ENCODE measurements at regions not wholly inside any gene's neighbourhood (a gene's known extent, or its start where the extent isn't known, plus 50 kb on each side); places are given as distances from the start of the nearest gene placed in this dataset.
"Not testable (repeated sequence)": the region's sequence is repeated elsewhere in the genome, so short reads cannot be mapped to it uniquely, and the experiment has no call there.

DNA sequence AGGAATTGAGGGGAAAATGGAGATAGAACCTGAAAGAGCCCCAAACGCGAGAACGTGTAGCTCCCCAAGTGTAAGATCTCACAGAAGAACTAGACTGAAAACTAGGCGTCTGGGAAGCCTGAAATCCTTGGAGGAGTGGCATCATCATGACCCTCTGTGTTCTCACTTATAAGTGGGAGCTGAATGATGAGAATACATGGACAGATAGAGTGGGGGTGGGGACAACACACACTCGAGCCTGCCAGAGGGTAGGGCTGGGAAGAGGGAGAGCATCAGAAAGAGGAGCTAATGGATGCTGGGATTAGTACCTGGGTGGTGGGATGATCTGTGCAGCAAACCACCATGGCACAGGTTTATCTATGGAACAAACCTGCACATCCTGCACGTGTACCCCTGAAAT, 258.7 kb upstream of the NOTCH2NLA start:
- not testable (repeated sequence) for DNase-seq

DNA sequence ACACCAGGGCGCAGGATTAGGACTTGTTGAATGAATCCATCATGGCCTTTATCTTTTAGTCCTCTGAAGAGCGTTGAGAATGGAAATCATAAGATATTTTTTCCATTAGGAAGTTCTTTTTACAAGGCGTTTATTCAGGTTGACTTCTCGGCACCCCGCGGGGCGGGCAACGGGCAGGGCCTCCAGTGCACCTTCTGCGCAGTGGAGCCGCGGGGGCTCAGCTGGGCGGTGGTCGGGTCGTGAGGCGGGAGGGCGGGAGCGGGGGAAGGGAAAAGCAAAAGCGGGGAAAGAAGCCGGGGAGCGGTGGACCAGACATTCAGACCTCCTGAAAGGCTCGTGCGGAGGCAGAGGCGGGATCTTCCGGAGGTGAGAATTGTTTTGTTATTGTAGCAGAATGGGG, 258.3 kb upstream of the NOTCH2NLA start:
- DNase-seq = not testable (repeated sequence)

- DNase-seq = peak; percentile 46
These were observed 257.6 kb upstream of the NOTCH2NLA start for GRCh38 chr1:146486300-146487014.

DNA sequence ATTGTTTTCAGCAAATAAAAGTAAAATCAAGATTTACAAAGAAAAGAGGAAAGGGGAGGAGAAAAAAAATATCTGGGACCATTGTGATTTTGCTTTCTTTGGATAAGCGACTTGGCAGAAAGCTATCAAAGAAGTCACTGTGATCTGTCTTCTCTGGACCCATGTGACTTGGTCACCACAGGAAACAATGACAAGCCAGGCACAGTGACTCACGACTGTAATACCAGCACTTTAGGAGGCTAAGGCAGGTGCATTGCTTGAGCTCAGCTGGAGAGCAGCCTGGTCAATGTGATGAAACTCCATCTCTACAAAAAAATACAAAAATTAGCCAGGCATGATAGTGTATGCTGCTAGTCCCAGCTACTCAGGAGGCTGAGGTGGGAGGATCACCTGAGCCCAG, 255.4 kb upstream of the NOTCH2NLA start:
- DNase-seq = not testable (repeated sequence)

- not testable (repeated sequence) for DNase-seq
These were observed 250.4 kb upstream of the NOTCH2NLA start for GRCh38 chr1:146479188-146479587.

DNA sequence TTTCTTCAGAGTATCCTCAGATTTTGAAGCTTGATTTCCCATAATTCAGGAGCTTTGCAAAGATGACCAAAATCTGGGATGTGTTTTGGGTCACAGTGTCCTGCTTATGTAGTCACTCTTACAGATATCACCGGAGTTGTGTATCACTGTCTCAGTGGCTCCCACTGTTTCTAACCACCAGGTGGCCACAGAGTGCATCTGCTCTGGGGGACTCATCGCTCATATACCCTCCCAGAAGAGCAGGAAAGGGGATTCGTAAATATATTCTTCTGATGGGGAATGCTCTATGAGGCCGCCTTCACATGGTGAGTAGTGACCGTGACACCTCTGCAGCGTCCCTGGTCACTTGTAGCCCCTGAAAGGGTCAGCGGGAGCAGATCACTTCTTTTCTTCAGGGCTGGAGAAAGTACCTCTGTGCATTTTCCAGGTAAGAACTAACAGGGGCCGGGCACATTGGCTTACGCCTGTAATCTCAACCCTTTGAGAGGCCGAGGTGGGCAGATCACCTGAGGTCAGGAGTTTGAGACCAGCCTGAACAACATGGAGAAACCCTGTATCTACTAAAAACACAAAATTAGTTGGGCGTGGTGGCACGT, 249.4 kb upstream of the NOTCH2NLA start:
- peak; percentile 62 for DNase-seq

DNA sequence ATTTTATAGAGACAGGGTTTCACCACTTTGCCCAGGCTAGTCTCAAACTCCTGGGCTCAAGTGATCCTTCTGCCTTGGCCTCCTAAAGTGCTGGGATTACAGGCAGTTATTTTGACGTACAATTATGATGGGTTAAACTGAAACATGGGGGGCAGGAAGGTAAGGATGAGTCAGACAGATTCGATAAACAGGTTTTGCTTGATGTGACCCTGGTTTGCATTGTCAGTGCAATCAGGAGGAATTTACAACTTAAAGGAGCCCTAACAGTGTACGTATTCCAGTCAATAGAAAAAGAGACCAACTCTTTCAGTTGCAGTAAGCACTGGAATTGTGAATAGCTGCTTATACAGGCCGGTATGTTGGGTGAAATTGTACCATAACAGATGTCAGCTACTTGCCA, 246.3 kb upstream of the NOTCH2NLA start:
- not testable (repeated sequence) for DNase-seq

- not testable (repeated sequence) for DNase-seq
These were observed 245.4 kb upstream of the NOTCH2NLA start for GRCh38 chr1:146474216-146474615.

- DNase-seq = peak; percentile 93
These were observed 243.5 kb upstream of the NOTCH2NLA start for GRCh38 chr1:146472192-146472861.

DNA sequence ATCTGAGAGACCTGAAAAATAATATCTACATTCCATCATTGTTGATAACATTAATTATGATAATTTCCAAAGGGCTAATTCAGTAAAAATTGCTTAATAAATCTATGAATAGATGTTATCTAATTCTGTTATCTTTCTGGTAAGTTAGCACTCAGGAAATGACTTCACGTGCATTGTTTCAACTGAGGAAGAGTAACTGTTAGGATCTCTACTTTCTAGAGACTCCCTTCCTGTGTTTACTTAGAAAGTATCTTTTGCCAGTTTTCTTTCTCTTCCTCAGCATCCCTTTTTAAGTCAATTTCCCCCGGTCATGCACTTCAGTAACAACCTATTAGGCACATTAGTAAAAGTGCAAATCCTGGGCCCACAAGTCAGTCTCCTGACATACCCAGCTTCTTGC, 231.1 kb upstream of the NOTCH2NLA start:
- DNase-seq = not testable (repeated sequence)

DNA sequence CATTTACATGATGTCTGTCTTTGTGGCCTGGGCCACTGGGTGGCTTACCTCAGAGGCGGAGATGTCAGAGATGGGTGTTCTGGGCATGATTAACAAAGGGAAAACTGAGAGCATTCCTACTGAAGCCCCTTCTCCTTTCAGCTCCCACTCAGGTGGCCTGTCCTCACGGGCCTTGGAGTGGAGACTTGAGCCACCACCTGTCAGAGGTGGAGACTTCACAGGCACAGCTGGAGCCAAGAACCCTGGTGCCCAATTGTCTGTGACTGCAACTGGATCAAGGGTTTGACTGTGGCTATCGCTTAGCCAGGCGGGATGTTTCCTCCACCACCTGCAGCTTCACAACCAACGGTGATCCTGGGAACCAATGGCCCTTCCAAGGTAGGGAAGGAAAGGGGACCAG, 230.5 kb upstream of the NOTCH2NLA start:
- not testable (repeated sequence) for DNase-seq

DNA sequence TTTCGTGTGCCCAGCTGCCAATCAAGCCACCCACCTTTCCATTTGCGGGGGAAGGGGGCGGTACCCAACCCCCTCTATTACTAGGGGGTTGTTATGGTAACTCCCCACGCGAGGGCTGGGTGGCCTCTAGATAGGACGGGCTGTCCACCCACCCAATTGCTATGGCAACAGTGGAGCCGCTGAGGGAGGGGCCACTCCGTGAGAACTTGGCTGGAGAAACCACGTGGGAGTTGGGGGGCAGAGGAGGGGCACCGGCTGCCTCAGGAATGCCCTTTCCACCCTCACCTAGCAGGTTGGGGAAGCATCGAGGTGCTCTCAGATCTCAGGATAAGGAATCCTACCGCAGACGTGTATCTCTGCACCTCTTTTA, 220.0 kb upstream of the NOTCH2NLA start:
- not testable (repeated sequence) for DNase-seq

DNA sequence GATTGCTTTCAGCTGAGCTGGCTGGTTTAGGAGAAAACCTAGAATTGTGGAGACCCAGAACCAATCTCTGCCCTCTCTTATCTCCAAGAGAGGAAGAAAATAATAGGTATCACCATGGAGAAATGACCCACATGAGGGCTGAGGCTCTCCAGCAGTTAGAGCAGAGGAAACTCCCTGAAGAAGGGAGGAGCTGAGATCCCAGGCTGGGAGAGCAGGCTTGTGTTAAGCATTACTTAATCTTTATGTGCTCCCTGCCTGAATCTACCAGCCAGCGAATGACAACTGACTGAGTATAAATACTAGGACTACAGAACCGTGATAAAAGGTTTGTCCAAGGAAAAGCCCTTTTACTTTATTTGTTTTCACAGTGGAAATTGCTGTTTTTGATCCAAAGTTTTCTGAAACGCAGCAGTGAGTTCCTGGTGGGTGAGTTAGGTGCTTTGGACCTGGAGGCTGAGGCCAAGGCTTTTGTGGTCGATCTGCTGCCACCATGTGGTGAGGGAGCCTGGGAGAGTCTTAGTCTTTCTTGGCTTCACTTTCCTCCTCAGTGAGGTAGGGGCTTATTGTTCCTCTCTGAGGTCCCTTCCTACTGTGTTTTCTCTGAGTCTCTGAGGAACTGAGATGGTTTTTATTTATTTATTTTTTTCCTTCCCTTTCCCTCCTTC, 219.5 kb upstream of the NOTCH2NLA start:
- DNase-seq = not testable (repeated sequence)

DNA sequence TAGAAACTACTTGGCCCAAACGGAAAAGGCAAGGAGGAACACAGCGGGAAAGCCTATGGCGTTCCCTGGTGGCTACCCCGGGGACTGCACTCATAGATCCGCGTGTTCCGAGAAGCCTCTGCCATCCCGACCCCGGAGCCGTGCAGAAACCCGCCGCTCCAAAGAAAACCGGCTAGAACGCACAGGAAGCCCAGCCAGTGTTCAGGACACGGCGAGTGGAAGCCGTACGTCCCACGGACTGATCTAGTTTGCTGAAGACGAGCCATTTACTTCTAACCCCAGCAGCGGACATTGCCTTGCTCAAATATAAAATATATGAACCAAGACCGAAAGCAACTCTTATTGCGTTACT, 215.0 kb upstream of the NOTCH2NLA start:
- DNase-seq = peak; percentile 40

DNA sequence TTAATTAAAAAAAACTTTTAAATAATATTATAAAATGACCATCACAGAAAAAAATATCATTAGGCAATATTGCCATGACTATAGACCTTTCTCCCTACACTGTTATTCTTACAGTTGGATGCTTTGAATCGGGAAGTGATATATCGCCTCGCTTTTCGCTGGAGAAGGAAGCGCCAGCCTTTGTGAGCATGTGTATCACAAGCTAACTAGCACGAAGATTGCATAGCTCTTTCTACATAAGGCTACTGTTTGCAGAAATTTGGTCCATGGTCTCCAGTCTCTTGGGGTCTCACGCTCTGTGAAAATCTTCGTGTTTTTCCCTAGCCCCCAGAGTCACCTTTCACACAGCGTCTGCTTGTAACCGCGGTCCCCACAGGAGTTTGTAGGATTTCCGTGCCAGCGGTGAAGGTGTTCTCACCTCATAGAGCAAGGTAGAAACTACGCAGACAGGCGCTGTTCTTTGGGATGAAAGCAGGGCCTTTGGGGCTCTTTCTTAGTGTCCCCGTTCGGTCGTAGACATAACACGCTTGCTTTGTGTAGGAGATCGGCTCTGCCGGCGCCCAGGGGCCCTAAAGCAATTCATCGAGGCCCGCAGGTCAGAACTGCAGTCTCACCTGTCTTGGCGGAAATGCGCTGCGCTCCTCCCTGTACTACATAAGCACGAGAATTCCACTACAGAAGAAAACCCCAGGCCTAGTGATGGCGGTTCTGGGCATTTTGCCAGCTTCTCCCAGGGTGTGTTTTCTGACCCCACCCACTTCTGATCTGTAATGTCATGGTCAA, 214.5 kb upstream of the NOTCH2NLA start:
- DNase-seq = not testable (repeated sequence)

- DNase-seq = not testable (repeated sequence)
These were observed 209.7 kb upstream of the NOTCH2NLA start for GRCh38 chr1:146438543-146438942.

GRCh38 chr1:146416642-146417041, 187.8 kb upstream of the NOTCH2NLA start:
- DNase-seq = not testable (repeated sequence)

GRCh38 chr1:146415017-146415416, 186.2 kb upstream of the NOTCH2NLA start:
- not testable (repeated sequence) for DNase-seq

DNA sequence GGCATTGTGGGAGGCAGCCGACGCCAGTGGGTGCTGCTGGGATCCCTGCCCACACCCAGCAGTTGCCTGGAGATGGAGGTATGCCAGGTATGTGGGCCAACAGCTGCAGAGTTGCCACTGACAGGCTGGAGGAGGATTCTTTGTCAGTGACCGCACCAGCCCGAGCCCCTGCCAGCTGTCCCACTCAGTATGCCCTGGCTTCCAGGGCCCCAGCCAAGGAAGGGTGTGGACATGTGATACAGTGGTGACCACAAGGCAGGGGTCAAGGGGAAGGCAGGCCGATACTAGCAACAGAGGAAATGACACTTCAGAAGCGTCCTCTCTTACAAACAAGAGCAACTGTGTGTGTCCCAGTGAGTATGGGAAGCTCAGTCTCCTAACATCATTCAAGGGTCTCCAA, 185.1 kb upstream of the NOTCH2NLA start:
- not testable (repeated sequence) for DNase-seq

- DNase-seq = not testable (repeated sequence)
These were observed 183.1 kb upstream of the NOTCH2NLA start for GRCh38 chr1:146411923-146412322.

DNA sequence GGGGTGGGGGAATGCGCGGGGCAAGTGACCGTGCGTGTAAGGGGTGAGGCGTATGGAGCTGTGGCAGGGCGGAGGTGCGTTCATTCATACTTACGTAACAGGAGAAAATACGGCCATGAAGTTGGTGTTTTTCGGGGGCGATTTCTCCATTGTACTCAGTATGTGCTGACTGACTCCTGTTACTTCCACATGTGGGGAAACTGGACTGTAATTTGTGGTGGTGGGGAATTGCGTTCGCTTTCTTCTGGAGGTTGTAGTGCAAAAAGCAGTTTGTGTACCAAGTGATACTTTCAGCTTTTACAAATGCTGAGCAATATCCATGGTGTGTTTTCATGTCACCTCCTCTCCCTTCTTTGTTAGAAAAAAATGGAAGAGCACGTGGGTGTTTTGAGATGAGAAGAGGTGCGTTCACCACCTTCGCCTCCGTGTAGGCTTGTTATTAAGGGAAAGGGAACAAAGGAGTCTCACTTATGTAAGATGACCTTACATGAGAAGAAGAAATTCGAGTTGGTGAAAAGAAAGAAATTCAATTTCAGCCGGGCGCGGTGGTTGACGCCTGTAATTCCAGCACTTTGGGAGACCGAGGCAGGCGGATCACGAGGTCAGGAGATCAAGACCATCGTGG, 181.1 kb upstream of the NOTCH2NLA start:
- DNase-seq = peak; percentile 92

DNA sequence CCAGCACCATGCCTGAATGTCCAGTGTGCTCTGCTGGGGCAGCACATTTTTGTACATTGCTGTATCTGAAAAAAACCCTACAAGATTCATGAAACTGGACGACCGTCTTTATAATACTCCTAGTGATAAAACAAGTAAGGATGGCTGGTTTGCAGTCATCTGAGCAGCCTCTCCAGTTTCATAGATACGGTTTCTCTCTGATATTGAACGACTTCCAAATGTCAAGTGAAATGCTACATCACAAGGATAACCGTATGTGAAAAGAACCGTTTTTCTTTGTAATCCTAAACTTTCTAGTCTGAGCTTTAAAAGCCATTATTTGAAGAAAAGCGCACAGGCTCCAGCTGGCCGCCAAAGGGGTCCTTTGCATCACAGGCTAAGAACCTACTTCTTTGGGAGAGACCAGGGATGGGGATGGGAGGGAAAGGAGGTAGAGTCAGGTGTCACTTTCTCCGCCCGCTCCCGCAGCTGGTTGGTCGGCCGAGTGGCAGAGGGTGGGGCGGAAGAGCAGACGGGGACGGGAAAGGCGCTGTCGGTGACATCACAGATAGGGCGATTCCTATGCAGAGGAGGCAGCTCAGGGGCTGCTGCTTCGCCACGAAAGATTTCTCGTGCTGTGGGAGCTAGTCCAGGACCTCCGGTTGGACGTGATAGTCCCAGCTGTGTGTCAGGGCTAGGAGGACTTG, 180.4 kb upstream of the NOTCH2NLA start:
- DNase-seq = peak; percentile 96

Measured in NCI-H345 (cell line).